CD14-positive monocyte (primary cell): ENCODE measurements at regions not wholly inside any gene's neighbourhood (a gene's known extent, or its start where the extent isn't known, plus 50 kb on each side); places are given as distances from the start of the nearest gene placed in this dataset.
A peak's percentile ranks its signal among the peaks of the same experiment; 100 is the strongest.

Experiments
- DNase-seq, 3 donors: peaks; one replicate each; pipeline ENCODE4 v3.0.0-alpha.2; 2011 to 2022
- H2AFZ ChIP-seq: 2 replicates; pipeline ENCODE4 v1.6.0; 2012; ENCODE audit warnings: mild to moderate bottlenecking, low read depth, low read length, inconsistent platforms; ENCODE audit not compliant: insufficient read depth, poor library complexity, severe bottlenecking
- H3K27ac ChIP-seq, 2 donors: 1 replicate in 1 of 2; 2 replicates in 1 of 2; pipeline ENCODE4 v1.5.1; 2012 to 2013; ENCODE audit warnings: low read length in 2 of 2, control low read depth in 1 of 2, inconsistent platforms in 1 of 2, low read depth in 1 of 2, mild to moderate bottlenecking in 1 of 2
- H3K27me3 ChIP-seq, 2 donors: one replicate each; pipeline versions ENCODE4 v1.6.0 to v1.6.1; 2011 to 2013; ENCODE audit warnings: low read length in 2 of 2; ENCODE audit not compliant: control insufficient read depth in 2 of 2, insufficient read depth in 2 of 2
- H3K36me3 ChIP-seq, 2 donors: replicated peaks in 1 of 2; 1 replicate in 1 of 2; 2 replicates in 1 of 2; pipeline versions ENCODE4 v1.5.1 to v1.6.1; 2012 to 2013; ENCODE audit warnings: low read length in 2 of 2, control low read depth in 1 of 2, inconsistent platforms in 1 of 2, mild to moderate bottlenecking in 1 of 2; ENCODE audit not compliant: insufficient read depth in 2 of 2, control insufficient read depth in 1 of 2
- H3K4me1 ChIP-seq, 2 donors: 1 replicate in 1 of 2; 2 replicates in 1 of 2; pipeline versions ENCODE4 v1.5.1 to v1.6.1; 2012 to 2013; ENCODE audit warnings: low read length in 2 of 2, control low read depth in 1 of 2, inconsistent platforms in 1 of 2, mild to moderate bottlenecking in 1 of 2, moderate library complexity in 1 of 2; ENCODE audit not compliant: insufficient read depth in 2 of 2, control insufficient read depth in 1 of 2
- H3K4me2 ChIP-seq: replicated peaks from 2 replicates; pipeline ENCODE3; 2012; ENCODE audit warnings: low read length, moderate library complexity, mild to moderate bottlenecking; ENCODE audit not compliant: poor library complexity, severe bottlenecking; ENCODE audit errors: extremely low read depth
- H3K4me3 ChIP-seq, 3 experiments: fragments of 200-600 bp in 1 of 3; sonication (generic) in 1 of 3; replicated peaks in 1 of 3; 1 replicate in 2 of 3; 2 replicates in 1 of 3; pipeline ENCODE4 v1.5.1; 2011 to 2013; ENCODE audit warnings: low read length in 3 of 3, mild to moderate bottlenecking in 3 of 3, control low read depth in 2 of 3, low read depth in 2 of 3, inconsistent platforms in 1 of 3, moderate library complexity in 1 of 3
- H3K79me2 ChIP-seq: 2 replicates; pipeline ENCODE4 v1.6.0; 2012; ENCODE audit warnings: mild to moderate bottlenecking, control low read depth, inconsistent platforms, low read length, moderate library complexity; ENCODE audit not compliant: insufficient read depth
- H3K9ac ChIP-seq: 2 replicates; pipeline ENCODE4 v1.6.0; 2017; ENCODE audit warnings: low read length, mild to moderate bottlenecking; ENCODE audit not compliant: insufficient read depth, poor library complexity, severe bottlenecking
- H3K9me3 ChIP-seq, 2 donors: replicated peaks in 1 of 2; 1 replicate in 1 of 2; 2 replicates in 1 of 2; pipeline versions ENCODE4 v1.5.1 to v1.6.1; 2012 to 2013; ENCODE audit warnings: low read length in 2 of 2, control low read depth in 1 of 2; ENCODE audit not compliant: control insufficient read depth in 1 of 2, insufficient read depth in 1 of 2
- H4K20me1 ChIP-seq: 2 replicates; pipeline ENCODE4 v1.6.0; 2012; ENCODE audit warnings: mild to moderate bottlenecking, low read length, control low read depth, moderate library complexity; ENCODE audit not compliant: insufficient read depth
- H3K27ac Mint-ChIP-seq, 7 donors: one replicate each; pipeline ENCODE4 v1.8.0; 2020; ENCODE audit warnings: mild to moderate bottlenecking in 7 of 7, mixed read lengths in 7 of 7, moderate library complexity in 6 of 7, inconsistent platforms in 2 of 7
- H3K27me3 Mint-ChIP-seq, 3 donors: one replicate each; pipeline ENCODE4 v1.8.0; 2021 to 2022; ENCODE audit warnings: low read depth in 3 of 3, mild to moderate bottlenecking in 3 of 3, mixed read lengths in 3 of 3, moderate library complexity in 3 of 3, inconsistent platforms in 1 of 3
- H3K36me3 Mint-ChIP-seq, 2 donors: one replicate each; pipeline ENCODE4 v1.8.0; 2020; ENCODE audit warnings: mixed read lengths in 2 of 2, inconsistent platforms in 1 of 2, mild to moderate bottlenecking in 1 of 2
- H3K4me1 Mint-ChIP-seq: one replicate; pipeline ENCODE4 v1.8.0; 2020; ENCODE audit warnings: mild to moderate bottlenecking, mixed read lengths
- H3K4me3 Mint-ChIP-seq, 2 donors: one replicate each; pipeline ENCODE4 v1.8.0; 2020; ENCODE audit warnings: mild to moderate bottlenecking in 2 of 2, mixed read lengths in 2 of 2, moderate library complexity in 1 of 2
- H3K9me3 Mint-ChIP-seq, 7 donors: one replicate each; pipeline ENCODE4 v1.8.0; 2020 to 2022; ENCODE audit warnings: mixed read lengths in 7 of 7, mild to moderate bottlenecking in 6 of 7, moderate library complexity in 6 of 7, inconsistent platforms in 2 of 7
- WGBS: methylation state at CpG from one replicate; pipeline ENCODE4 v1.1.5; 2013; ENCODE audit warnings: missing lambda C conversion rate; ENCODE audit not compliant: insufficient coverage; 5-methylcytosine and 5-hydroxymethylcytosine counted together
- intact Hi-C, 2 donors: fragments of 100-400 bp; cut with micrococcal nuclease; formaldehyde crosslinking; loops; one replicate each; pipeline versions ENCODE4 v1.15.0 to v1.15.1; 2023
- TF ChIP-seq, protein P1 (sequence below): fragments of 200-600 bp; IDR thresholded peaks from one replicate; pipeline ENCODE4 v1.8.0; 2022; ENCODE audit warnings: antibody characterized with exemption, mild to moderate bottlenecking

DNA sequence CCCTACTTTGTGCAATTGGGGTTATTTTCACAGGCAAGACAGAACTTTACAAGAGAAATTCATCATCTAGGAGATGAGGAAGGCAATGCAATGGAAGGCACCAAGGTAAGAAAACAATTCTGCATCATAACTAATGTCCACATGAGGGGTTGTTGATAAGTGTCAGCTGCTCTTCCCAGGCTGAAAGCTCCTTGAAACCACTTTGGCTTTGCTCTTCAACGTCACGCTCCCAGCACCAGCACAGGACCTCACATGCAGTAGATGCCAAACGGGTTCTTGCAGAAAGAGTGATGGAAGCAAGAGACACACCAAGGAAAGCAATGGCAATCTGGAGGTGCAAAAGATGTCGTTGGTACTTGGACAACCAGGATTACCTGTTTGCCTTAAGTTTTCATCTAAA is 485.5 kb downstream of the BCL11B start:
- H4K20me1 ChIP-seq = no peaks in the 10 kb centered on the region
- no peaks in the 10 kb centered on the region for H3K4me1 ChIP-seq
- intact Hi-C loops = no loop called here
- TF ChIP-seq, protein P1, sequence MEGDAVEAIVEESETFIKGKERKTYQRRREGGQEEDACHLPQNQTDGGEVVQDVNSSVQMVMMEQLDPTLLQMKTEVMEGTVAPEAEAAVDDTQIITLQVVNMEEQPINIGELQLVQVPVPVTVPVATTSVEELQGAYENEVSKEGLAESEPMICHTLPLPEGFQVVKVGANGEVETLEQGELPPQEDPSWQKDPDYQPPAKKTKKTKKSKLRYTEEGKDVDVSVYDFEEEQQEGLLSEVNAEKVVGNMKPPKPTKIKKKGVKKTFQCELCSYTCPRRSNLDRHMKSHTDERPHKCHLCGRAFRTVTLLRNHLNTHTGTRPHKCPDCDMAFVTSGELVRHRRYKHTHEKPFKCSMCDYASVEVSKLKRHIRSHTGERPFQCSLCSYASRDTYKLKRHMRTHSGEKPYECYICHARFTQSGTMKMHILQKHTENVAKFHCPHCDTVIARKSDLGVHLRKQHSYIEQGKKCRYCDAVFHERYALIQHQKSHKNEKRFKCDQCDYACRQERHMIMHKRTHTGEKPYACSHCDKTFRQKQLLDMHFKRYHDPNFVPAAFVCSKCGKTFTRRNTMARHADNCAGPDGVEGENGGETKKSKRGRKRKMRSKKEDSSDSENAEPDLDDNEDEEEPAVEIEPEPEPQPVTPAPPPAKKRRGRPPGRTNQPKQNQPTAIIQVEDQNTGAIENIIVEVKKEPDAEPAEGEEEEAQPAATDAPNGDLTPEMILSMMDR = no peak
- no peaks in the 10 kb centered on the region for H3K36me3 ChIP-seq
- Mint-ChIP-seq H3K4me1 (no peaks in the 10 kb centered on the region), H3K9me3 (peaks cover 2 to 12% (median 8%) of the 10 kb centered on the region in 7 donors), H3K36me3 (no peaks in the 10 kb centered on the region), H3K4me3 (no peak overlapping the region), H3K27me3 (peaks cover 0 to 2% (median 2%) of the 10 kb centered on the region in 3 donors), H3K27ac (peak overlapping the region in 1 of 7 donors; percentile 65)
- H3K79me2 ChIP-seq = no peaks in the 10 kb centered on the region
- H3K4me3 ChIP-seq = no peak overlapping the region
- DNase-seq = no peak
- no peak overlapping the region for H3K4me2 ChIP-seq
- no peak overlapping the region for H2AFZ ChIP-seq
- no peak overlapping the region for H3K27ac ChIP-seq
- no peaks in the 10 kb centered on the region for H3K9me3 ChIP-seq
- H3K9ac ChIP-seq = no peak overlapping the region
- H3K27me3 ChIP-seq = no peaks in the 10 kb centered on the region
- WGBS = 98% methylated on average over 4 of the region's 4 CpGs

- Histone ChIP-seq H2AFZ (no peak overlapping the region), H3K9ac (no peak overlapping the region), H3K4me3 (no peak overlapping the region), H3K36me3 (no peaks in the 10 kb centered on the region), H3K79me2 (no peaks in the 10 kb centered on the region), H3K27ac (no peak overlapping the region), H3K9me3 (peaks cover 5 to 6% of the 10 kb centered on the region in 2 donors), H3K4me2 (no peak overlapping the region), H3K27me3 (no peaks in the 10 kb centered on the region), H3K4me1 (no peaks in the 10 kb centered on the region), H4K20me1 (no peaks in the 10 kb centered on the region)
- TF ChIP-seq, protein P1 = no peak
- intact Hi-C loops = no loop called here
- H3K4me1 Mint-ChIP-seq = no peaks in the 10 kb centered on the region
- no peak overlapping the region for H3K27ac Mint-ChIP-seq
- H3K27me3 Mint-ChIP-seq = peaks cover 0 to 7% (median 0%) of the 10 kb centered on the region in 3 donors
- 50% methylated on average over 2 of the region's 3 CpGs for WGBS
- DNase-seq = no peak
- H3K9me3 Mint-ChIP-seq = peaks cover 7 to 19% (median 12%) of the 10 kb centered on the region in 7 donors
- H3K36me3 Mint-ChIP-seq = no peaks in the 10 kb centered on the region
- H3K4me3 Mint-ChIP-seq = no peak overlapping the region
Observed at GRCh38 chr14:98791661-98792060, 480.3 kb downstream of the BCL11B start.
